ENCODE measurements at regions not wholly inside any gene's neighbourhood (a gene's known extent, or its start where the extent isn't known, plus 50 kb on each side); places are given as distances from the start of the nearest gene placed in this dataset.
A peak's percentile ranks its signal among the peaks of the same experiment; 100 is the strongest.
"Not testable (repeated sequence)": the region's sequence is repeated elsewhere in the genome, so short reads cannot be mapped to it uniquely, and the experiment has no call there.

- no peak for TF ChIP-seq CTCF (IDR thresholded peaks at IDR 0.05; ENCODE audit: unreplicated experiment in 3 of 3)
- Mint-ChIP-seq H3K4me1 (no peaks in the 10 kb centered on the region), H3K27me3 (ENCODE audit: low read depth) (no peaks in the 10 kb centered on the region)
Observed at GRCh38 chr5:30505014-30505886, 688.2 kb upstream of the CDH6 start.

GRCh38 chr5:30502277-30502676 is 691.2 kb upstream of the CDH6 start:
- Mint-ChIP-seq H3K27ac (no peak overlapping the region), H3K4me3 (no peak overlapping the region), H3K4me1 (no peaks in the 10 kb centered on the region), H3K36me3 (ENCODE audit: low read depth) (no peaks in the 10 kb centered on the region), H3K27me3 (ENCODE audit: low read depth) (no peaks in the 10 kb centered on the region), H3K9me3 (peaks cover 2% of the 10 kb centered on the region)
- TF ChIP-seq CTCF (IDR thresholded peaks at IDR 0.05; ENCODE audit: unreplicated experiment in 3 of 3): no peak

More at GRCh38 chr5:30505014-30505886, 688.2 kb upstream of the CDH6 start:
- no peak overlapping the region for H3K4me3 Mint-ChIP-seq
- peak overlapping the region in 2 of 3 experiments; percentile 14 to 52 for H3K27ac Mint-ChIP-seq
- no peaks in the 10 kb centered on the region for H3K9me3 Mint-ChIP-seq
- no peaks in the 10 kb centered on the region for H3K36me3 Mint-ChIP-seq (ENCODE audit: low read depth)

- Mint-ChIP-seq H3K36me3 (ENCODE audit: low read depth) (no peaks in the 10 kb centered on the region), H3K4me1 (no peaks in the 10 kb centered on the region), H3K9me3 (peaks cover 2% of the 10 kb centered on the region), H3K27ac (no peak overlapping the region), H3K27me3 (ENCODE audit: low read depth) (no peaks in the 10 kb centered on the region), H3K4me3 (no peak overlapping the region)
- TF ChIP-seq CTCF (IDR thresholded peaks at IDR 0.05; ENCODE audit: unreplicated experiment in 3 of 3): no peak
Observed at GRCh38 chr5:30501065-30501464, 692.4 kb upstream of the CDH6 start.

GRCh38 chr5:30500513-30500912 is 693.0 kb upstream of the CDH6 start:
- Mint-ChIP-seq H3K36me3 (ENCODE audit: low read depth) (no peaks in the 10 kb centered on the region), H3K4me3 (no peak overlapping the region), H3K27me3 (ENCODE audit: low read depth) (no peaks in the 10 kb centered on the region), H3K4me1 (no peaks in the 10 kb centered on the region), H3K9me3 (peaks cover 2% of the 10 kb centered on the region), H3K27ac (no peak overlapping the region)
- no peak for TF ChIP-seq CTCF (IDR thresholded peaks at IDR 0.05; ENCODE audit: unreplicated experiment in 3 of 3)

GRCh38 chr5:30499402-30499801 is 694.1 kb upstream of the CDH6 start:
- no peak for TF ChIP-seq CTCF (IDR thresholded peaks at IDR 0.05; ENCODE audit: unreplicated experiment in 3 of 3)
- Mint-ChIP-seq H3K4me3 (no peak overlapping the region), H3K27ac (no peak overlapping the region), H3K4me1 (no peaks in the 10 kb centered on the region), H3K9me3 (peaks cover 2% of the 10 kb centered on the region), H3K27me3 (ENCODE audit: low read depth) (no peaks in the 10 kb centered on the region), H3K36me3 (ENCODE audit: low read depth) (no peaks in the 10 kb centered on the region)

GRCh38 chr5:30498972-30499371 is 694.5 kb upstream of the CDH6 start:
- Mint-ChIP-seq H3K36me3 (ENCODE audit: low read depth) (no peaks in the 10 kb centered on the region), H3K27ac (no peak overlapping the region), H3K4me1 (no peaks in the 10 kb centered on the region), H3K4me3 (no peak overlapping the region), H3K27me3 (ENCODE audit: low read depth) (no peaks in the 10 kb centered on the region), H3K9me3 (peaks cover 2% of the 10 kb centered on the region)
- TF ChIP-seq CTCF (IDR thresholded peaks at IDR 0.05; ENCODE audit: unreplicated experiment in 3 of 3): no peak

- not testable (repeated sequence) for H3K27me3 Mint-ChIP-seq (ENCODE audit: low read depth); H3K27ac Mint-ChIP-seq; H3K9me3 Mint-ChIP-seq; H3K4me3 Mint-ChIP-seq; H3K36me3 Mint-ChIP-seq (ENCODE audit: low read depth); H3K4me1 Mint-ChIP-seq
Observed at GRCh38 chr5:30498509-30498908, 695.0 kb upstream of the CDH6 start.

- not testable (repeated sequence) for H3K9me3 Mint-ChIP-seq; H3K36me3 Mint-ChIP-seq (ENCODE audit: low read depth); H3K27ac Mint-ChIP-seq; H3K4me3 Mint-ChIP-seq; H3K27me3 Mint-ChIP-seq (ENCODE audit: low read depth); H3K4me1 Mint-ChIP-seq
Observed at GRCh38 chr5:30494113-30494512, 699.4 kb upstream of the CDH6 start.

Measured in nephron (organoid).